Stimulated activated CD8-positive, alpha-beta memory T cell treated with anti-CD3 and anti-CD28 coated beads, Interleukin-15, amount 100 ng/mL, for 24 hours (primary cell): ENCODE measurements at regions not wholly inside any gene's neighbourhood (a gene's known extent, or its start where the extent isn't known, plus 50 kb on each side); places are given as distances from the start of the nearest gene placed in this dataset.

Source experiments
- DNase-seq: peaks from one replicate; pipeline ENCODE4 v3.0.0-alpha.2; 2020; ENCODE audit warnings: low read depth

DNA sequence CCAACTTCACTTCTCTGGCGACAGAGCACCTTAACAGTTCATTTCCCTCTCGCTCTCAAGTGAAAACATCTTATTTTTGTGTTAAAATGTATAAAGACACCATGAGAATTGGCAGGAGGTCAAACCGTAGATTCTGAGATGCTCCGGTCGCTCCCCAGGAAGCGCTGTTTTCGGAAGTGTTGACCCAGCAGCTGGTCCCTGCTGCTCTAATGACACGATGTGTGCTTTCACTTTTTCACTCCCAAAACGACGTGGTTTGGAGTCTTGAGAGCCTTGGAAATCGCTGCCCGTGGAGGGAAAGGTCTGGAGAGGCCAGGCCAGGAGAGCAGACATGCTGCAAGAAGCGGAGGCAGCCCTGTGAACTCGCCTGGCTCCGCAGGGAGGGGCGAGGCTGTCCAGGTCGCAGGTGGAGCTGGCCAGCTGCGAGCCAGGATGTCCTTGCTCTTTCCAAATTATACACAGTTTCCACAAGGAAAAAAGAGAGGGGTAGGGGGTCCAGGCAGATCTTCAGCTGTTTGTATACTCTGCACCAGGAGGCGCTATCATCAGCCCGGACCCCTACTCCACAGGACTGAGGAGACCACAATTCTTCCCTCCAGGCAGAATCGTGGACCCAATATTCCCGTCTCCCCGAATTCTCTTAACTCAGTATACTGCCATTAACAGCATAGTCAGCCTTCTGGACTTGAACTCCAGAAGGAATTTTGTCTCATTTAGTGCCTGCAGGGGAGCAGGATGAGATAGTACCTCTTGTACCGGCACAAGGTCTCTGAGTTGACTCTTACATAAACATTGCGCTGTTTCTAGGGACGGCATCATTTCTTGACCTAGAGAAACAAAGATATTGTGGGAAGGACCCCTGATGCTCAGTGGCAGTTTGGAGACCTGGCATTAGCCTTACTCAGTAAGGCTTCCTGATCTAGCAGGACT, 248.6 kb upstream of the ANKRD55 start:
- no peak for DNase-seq

DNA sequence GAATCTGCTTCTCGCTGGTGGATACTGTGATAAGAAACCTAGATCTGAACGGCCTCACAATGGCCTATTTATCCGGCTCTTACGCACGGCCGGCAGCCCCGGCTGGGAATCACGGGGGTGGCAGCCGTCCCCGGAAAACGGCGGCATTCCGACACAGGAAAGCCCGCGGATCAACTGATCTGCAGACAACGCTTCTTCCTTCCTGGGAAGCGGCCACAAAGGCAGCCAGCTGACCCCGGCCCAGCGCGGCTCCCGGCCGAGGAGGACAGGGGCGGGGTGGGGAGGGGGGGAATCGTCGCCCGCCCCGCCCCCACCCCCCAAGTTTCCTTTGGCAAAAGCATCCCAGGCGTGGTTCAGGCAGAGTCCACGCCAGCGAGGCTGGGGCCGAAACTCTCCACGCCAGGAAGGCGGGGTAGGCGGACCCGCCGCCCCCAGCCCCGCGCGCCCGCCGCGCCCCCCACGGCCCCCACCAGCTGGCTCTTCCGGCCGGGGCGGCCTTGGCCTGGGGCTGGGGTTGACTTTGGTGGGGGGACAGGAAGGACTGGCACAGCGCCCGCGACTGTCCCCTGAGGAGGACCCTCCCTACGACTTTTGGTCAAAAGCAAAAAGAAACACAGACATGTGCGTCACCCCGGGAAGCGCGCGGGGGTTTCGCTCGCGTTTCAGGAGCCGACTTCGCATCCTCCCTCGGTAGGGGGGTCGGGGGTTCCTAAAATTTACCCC, 247.7 kb upstream of the ANKRD55 start:
- no peak for DNase-seq

DNA sequence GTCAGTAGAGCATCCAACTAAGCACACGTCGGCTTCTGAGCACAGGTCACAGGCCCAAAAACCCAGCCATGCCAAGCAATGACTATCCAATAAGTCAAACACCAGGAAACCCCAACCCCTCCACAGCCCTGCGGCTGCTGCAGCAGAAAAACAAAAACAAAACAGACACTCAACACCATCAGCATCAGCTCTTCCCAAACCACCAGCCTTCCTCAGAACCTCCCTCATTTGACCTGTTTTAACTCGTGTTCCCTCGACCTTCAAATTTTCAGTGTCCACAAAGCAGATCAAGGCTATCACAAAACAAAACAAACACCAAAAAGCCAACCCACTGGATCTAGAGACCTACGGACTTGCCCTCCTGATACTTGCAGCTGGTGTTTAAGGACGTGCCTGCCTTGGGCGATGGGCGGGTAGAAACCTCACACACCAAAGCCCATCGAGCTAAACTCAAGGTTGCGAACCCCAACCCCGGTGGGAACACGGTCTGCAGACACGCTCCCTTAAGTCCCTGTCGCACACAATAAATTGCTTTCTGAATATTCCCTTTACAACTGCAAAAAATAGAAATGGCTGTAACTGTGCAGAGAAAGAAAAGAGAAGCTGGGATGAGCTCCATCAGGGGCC, 247.1 kb upstream of the ANKRD55 start:
- DNase-seq: no peak

DNA sequence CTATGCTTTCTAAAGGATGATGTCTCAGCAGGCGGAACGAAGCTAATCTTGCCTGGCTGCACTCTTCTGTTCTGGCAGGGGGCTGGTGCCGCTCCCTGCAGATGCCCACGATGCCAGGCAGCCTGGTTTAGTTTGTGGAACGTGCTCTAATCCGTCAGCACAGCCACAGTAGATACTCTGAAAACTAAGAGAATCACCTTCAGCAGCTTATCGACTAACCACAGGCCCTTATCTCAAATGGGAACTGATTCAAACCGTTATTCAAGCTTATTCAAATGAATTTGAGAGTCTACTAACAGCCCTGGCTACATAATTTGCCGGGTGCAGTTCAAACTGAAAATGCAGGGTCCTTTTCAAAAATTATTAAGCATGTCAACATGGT, 246.6 kb upstream of the ANKRD55 start:
- DNase-seq: no peak

DNA sequence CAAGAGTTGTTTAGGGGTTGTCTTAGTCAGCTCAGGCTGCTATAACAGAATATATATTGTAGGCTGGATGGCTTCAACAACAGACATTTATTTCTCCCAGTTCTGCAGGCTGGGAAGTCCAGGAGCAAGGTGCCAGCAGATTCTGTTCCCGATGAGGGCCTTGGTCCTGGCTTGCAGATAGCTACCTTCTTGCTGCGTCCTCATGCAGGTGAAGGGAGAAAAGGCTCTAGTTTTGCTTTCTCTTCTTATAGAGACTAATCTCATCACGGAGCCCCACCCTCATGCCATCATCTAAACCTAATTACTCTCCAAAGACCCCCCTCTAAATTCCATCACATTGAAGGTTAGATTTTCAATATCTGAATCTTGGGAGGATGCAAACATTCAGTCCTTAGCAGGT, 246.0 kb upstream of the ANKRD55 start:
- no peak for DNase-seq

DNA sequence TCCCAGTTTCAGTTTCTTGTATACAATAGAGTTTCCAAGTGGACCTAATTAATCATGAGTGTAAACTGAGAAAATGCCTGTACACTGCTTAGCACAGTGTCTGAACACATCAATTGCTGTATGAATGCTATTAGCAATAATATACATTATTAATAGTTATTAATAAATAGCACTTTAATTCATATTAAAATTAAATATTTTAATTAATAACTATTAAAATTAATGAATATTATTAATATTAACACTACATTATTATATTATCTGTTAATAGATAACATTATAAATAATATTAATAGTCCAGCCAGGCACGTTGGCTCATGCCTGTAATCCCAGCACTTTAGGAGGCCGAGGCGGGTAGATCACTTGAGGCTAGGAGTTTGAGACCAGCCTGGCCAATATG, 244.9 kb upstream of the ANKRD55 start:
- DNase-seq: no peak

DNA sequence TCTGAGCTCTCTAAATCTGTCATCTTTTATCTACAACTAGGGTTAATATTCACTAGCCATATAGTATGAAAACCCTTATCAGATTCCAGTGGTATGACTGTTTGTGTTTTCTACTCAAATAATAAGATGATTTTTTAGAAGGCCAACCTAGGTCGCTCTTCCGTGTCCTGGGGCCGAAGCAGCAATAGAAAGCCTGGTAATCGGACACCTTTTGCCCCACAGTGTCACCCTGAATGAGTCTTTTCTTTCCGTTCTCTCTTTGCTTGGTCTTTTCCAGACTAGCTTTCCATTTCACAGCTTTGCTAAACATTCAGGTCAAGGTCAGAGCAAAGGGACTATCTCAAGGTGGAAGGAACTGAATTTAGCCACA, 243.3 kb upstream of the ANKRD55 start:
- no peak for DNase-seq

DNA sequence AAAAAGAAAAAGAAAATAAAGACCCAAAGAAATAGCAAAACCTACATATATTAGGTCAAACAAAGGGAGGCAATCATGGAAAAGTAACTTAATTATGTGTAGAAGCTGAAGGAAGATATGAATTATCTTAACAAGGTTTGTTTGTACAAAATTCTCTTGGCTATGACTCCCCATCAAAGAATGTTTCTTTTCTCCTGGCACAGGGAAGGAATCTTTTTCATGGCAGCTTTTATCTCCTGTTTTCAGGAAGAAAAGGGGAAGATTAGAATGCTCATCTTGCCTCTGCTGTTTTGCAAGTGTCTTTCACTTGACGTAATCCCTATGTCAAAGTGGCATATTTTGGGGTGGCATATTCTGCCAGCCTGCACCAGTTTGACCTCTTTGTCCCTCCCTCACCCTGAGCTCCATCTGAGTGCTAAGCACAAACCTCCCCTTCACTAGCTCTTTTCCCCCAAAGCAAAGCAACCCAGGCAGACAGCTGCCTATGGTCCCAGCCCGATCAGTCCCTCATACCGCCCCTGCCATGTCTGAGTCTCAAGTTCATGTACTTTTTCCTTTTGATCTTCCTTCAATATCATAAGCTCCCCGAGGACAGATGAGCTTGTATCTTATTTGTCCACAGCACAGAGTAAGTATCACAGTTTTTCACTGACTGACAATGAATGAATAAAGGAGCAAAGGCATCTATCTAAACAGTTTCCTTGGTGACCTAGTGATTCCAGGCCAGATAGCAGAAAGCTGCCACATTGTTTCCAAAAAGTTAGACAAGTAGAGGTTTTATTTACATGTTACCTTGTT, 242.8 kb upstream of the ANKRD55 start:
- DNase-seq: no peak

DNA sequence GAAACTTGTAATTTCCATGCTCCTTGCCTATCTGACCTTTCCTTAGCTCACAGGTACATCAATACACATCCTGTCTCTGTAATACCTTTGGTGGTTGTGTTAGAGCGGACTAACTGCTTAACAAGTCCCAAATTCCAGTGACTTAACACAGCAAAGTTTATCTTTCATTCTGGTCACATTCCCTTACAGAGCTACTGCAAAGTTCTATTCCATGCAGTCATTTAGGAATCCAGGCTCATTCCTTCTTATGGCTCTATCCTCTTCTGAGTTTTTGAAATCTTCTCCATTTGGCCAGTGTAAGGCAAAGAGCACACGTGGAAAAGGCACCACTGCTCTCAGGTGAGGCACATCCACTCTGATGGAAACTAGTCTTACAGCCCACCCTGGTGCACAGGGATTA, 238.6 kb upstream of the ANKRD55 start:
- DNase-seq: no peak

DNA sequence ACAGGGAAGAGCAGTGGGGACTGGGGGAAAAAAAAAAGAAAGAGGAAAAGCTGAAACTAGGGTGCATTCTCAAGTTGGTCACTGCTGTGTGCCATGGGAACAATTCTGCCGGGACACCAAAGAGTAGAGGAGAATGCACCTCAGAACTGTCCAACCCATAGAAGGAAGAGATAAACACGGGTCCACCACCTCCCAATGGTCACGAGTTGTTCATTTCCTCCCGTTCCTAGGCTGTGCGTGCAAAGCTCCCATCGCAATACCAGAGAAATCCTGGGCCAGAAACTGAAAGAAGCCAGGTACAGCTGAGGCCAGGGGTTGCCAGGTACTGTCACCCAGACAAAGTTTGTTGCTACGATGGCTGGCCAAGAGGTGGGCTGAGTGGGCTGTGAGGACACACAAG, 236.9 kb upstream of the ANKRD55 start:
- DNase-seq: no peak

DNA sequence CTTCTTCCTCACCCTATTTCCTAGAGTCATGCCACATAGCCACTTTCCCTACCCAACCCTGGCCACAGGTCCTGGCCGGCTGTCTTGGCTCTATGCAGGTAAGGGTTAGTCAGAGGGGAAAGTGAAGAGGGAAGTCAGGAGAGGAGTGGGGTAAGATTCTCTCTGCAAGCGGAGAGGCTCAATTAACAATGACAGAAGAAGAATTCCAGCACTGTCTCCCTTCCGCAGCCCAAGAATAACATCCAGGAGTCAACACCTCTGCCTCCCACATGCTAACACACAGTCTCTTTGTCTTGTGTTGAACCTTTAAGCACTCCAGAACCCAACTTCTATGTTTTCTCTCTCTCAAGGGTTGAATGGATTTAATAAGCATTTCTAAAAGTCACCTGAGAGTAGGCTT, 235.1 kb upstream of the ANKRD55 start:
- DNase-seq: no peak

DNA sequence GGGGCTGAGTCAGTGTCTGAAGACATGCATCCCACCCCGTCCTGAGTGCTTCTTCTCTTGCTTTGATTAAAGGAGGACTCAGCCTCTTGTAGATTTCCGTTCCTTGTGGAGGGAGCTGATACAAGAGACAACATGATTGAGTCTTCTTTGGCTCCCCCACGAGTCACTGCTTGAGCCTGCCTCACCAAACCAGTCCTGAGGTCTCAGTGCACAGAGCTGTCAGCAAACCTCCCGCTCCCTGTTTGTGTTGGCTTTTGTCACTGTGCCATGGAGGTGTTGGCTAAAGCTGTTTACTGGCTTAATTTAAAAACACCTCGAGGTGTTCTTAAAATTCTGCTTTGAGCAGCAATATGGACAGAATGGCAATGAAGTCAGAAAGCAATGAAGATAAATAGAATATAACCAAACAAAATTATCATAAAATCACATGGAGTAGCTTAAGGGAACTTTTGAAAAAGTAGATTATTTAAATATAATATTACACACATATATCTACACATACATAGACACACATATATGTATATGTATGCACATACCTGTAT, 234.1 kb upstream of the ANKRD55 start:
- DNase-seq: no peak

DNA sequence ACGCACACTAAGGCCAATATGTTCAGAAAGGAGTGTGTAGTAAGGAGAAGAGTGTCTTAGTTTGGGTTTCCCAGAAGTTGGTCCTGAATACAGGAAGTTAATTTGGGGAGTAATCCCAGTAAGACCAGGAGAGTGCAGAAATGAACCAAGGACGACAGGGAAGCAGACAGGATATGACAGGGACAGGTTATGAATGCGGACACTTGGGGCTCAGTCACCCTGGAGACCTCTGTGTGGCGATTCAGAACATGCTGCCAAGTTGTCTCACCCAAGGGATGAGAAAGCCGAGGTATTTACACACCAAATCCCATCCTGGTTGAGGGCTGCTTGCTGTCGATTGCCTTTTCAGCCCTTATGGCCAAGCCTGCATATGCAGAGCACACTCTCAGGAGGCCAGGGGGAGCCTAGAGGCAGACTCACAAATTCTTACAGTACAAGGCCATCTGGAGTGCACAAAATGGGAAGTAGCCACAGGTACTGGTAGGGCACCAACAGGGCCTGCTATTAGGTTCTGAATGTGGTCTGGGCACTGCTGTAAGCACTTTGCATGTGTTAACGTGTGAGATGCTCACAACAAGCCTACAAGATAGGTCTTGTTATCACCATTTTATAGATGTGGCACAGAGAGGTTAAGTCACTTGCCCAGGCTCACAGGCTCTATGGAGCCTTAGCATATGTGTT, 233.1 kb upstream of the ANKRD55 start:
- no peak for DNase-seq

DNA sequence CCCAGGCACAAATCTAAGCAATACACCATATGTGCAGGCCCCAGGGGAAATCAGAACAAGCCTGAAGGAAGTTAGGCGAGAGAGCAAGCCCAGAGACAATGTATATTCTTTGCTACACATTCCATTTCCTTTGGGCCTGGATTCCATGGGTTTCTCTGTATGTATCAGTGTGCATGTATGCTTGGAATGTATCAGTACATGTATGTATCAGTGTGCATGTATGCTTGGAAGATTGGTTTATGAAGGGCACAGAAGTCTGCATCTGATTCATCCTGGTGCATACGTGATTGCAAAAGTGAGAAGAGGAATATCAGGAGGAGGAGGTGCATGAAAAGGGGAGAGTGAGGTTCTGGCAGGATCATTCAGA, 232.6 kb upstream of the ANKRD55 start:
- no peak for DNase-seq

DNA sequence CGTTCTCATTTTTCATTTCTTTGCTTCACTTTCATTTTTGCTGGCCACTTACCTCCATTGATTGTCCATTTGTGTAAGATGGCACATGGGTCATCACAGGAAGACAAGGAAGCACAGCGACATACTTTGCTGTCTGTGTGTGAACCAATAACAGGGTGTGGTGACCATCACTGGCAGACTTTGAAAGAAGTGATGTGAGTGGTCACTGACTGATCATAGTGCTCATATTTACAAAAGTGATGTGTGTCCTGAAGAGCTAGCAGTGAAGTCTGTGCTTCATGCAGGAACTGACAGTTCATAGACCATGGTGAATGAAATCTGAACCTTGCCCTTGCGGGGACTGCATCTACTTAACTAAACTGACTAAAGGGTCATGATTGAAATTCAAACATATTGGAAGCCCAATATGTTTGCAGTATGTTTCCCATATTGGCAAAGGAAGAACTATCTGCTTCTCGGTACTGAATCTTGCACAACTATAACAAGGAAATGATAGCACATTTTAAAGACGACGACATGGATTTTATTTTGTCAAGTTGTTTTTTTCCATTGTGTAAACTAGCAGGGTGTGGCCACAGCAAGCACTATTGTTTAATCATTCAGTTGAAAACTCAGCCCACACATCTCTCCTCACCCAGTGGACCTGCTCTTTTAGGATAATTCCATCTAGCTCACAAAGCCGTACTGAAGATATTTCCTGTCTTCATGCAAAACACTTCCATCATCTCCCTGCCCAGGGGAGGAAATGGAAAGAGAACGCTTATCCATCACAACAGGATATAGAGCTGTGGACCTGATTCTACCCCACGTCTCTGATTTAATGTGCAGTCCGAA, 232.0 kb upstream of the ANKRD55 start:
- DNase-seq: no peak

DNA sequence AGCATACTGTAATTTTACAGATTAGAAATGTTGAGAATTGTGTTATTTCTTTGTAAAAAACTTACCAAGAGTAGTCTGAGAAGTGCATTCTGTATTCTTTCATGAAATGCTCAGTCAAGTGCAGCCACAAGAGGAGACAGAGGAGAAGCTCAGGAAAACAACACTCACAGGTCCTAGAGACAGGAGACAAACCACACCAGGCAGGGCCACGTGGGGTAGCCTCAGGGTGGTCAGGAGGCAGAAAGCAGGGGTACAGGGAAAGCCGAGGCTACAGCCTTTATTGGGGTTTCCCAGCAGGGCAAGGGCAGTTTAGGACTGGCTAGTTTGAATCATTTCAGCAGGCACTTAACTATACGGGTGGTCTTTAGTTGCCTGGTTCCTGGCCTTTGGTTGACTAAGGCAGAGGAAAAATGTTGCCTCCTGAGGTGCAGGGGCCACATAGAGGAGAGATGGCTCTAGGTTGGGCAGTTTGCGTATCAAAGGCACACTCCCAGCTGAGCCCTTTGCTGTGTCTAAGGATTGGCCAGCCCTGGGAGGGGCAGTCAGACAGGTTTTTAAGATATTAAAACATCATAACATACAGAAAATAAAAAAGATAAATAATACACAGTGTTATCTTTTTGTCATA, 230.9 kb upstream of the ANKRD55 start:
- no peak for DNase-seq

DNA sequence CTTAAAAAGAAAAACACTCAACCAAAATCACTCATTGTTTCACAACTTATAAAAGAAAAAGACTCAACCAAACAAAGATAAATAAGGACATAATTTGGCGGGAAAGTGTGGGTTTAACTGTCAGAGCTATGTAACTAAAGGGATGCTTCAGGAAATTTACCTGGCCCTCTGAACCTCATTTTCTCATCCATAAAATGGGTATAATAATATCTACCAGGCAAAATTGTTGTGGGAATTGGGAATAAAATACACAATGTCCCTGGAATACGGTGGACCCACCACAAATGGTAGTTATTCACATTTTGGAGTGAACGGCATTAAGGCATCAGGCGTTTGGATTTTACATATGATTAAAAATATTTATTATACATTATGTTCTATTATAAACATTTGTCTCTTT, 228.5 kb upstream of the ANKRD55 start:
- DNase-seq: no peak

DNA sequence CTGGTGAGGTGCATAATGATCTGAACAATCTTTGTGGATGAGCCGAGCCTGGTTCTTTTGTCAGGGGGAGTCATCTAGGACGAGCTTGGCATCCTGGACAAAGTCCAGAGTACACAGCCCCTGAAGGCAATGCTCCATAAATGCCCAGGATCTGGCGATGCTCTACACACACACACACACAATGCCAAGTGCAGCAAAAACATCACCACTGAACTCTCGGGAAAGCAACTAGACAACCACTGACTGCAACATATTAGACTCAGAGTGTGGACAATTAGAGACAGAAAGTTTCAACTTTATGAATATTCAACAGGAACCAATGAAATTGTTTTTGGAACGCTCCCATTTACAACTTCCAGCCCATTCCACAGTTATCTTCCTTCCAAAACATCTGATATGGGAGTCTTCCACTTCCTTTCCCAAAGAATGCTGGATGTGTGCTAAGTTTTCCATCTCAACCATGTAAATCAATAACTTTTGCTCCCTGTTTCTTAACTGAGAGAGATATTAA, 227.6 kb upstream of the ANKRD55 start:
- DNase-seq: no peak

DNA sequence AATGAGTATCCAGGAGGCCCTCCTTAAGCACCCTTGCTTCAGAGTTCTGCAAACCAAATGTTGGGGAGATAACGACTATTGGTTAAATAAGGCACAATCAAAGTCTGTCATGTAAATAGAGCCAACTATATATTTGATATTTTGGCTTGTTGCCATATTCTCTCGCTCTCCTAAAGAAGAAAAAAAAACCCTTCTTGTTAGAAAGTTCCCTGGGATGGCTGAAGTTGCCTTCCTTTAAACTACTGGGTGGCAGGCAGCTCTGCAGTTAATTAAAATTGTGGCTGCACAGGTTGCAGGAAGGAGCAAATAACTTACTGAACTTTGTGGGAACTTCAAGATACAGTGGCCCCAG, 227.0 kb upstream of the ANKRD55 start:
- DNase-seq: no peak
